Thyroid gland (tissue), 4 donors: ENCODE measurements at regions not wholly inside any gene's neighbourhood (a gene's known extent, or its start where the extent isn't known, plus 50 kb on each side); places are given as distances from the start of the nearest gene placed in this dataset.

ENCODE experiments used
- CTCF ChIP-seq, 6 experiments: fragments of 200-600 bp in 3 of 6; fragments of 450-650 bp in 3 of 6; sonication (generic) in 3 of 6; IDR thresholded peaks; one replicate each; pipeline ENCODE4 v1.5.1; 2016 to 2019; ENCODE audit warnings: antibody characterized with exemption in 6 of 6, mild to moderate bottlenecking in 2 of 6, inconsistent platforms in 1 of 6, moderate library complexity in 1 of 6
- POLR2A ChIP-seq, 2 donors: fragments of 450-650 bp; IDR thresholded peaks; one replicate each; pipeline ENCODE4 v1.6.1; 2017; ENCODE audit warnings: antibody characterized with exemption in 2 of 2, mild to moderate bottlenecking in 2 of 2, moderate library complexity in 1 of 2

DNA sequence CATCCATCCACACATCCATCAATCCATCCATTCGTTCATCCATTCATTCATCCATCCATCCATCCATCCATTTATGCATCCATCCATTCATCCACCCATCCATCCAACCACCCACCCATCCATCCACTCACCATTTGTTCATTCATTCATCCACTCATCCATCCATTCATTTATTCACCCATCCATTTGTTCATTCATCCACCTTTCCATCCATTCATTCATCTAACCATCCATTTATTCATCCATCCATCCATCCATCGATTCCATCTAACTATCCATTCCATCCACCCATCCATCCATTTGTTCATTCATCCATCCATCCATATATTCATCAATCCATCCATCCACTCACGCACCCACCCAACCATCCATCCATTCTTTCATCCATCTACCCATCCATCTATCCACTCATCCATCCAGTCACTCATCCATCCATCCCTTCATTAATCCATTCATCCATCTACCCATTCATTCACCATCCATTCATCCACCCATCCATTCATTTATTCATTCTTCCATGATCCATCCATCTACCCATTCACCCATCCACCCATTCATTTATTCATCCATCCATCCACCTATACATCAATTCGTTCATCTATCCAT is 225.0 kb downstream of the TUBA3C start:
- TF ChIP-seq POLR2A (IDR thresholded peaks at IDR 0.05) (no peak), CTCF (IDR thresholded peaks at IDR 0.05) (no peak)
